Peyer's patch (tissue), 4 donors: ENCODE measurements at regions not wholly inside any gene's neighbourhood (a gene's known extent, or its start where the extent isn't known, plus 50 kb on each side); places are given as distances from the start of the nearest gene placed in this dataset.

ENCODE experiments used
- DNase-seq, 3 donors: peaks; one replicate each; pipeline ENCODE4 v3.0.0-alpha.2; 2017 to 2019
- H3K27ac ChIP-seq, 4 donors: fragments of 200-600 bp; sonication (generic); one replicate each; pipeline ENCODE4 v1.5.1; 2016 to 2019
- H3K27me3 ChIP-seq, 2 donors: fragments of 200-600 bp; sonication (generic); one replicate each; pipeline ENCODE4 v1.5.1; 2019
- H3K36me3 ChIP-seq, 3 donors: fragments of 200-600 bp; sonication (generic); one replicate each; pipeline ENCODE4 v1.5.1; 2016 to 2019
- H3K4me1 ChIP-seq, 4 donors: fragments of 200-600 bp; sonication (generic); one replicate each; pipeline ENCODE4 v1.5.1; 2016 to 2019
- H3K4me3 ChIP-seq, 4 donors: fragments of 200-600 bp; sonication (generic); 1 replicate in 3 of 4; 2 replicates in 1 of 4; pipeline ENCODE4 v1.5.1; 2016 to 2019; ENCODE audit warnings: mild to moderate bottlenecking in 1 of 4
- H3K9me3 ChIP-seq, 4 donors: fragments of 200-600 bp; sonication (generic); one replicate each; pipeline ENCODE4 v1.5.1; 2016 to 2019; ENCODE audit warnings: mild to moderate bottlenecking in 1 of 4
- POLR2A ChIP-seq, 2 donors: fragments of 450-650 bp; IDR thresholded peaks; one replicate each; pipeline ENCODE4 v1.5.1; 2017; ENCODE audit warnings: antibody characterized with exemption in 2 of 2, mild to moderate bottlenecking in 2 of 2, moderate library complexity in 2 of 2
- TF ChIP-seq, protein P1 (sequence below), 6 experiments: fragments of 450-650 bp in 4 of 6; fragments of 200-600 bp in 2 of 6; sonication (generic) in 1 of 6; IDR thresholded peaks; one replicate each; pipeline ENCODE4 v1.5.1; 2017 to 2019; ENCODE audit warnings: antibody characterized with exemption in 6 of 6, mild to moderate bottlenecking in 3 of 6, moderate library complexity in 1 of 6

GRCh38 chr4:185893500-185893899 lies 81.5 kb upstream of the SORBS2 start:
- H3K36me3 ChIP-seq = no peaks in the 10 kb centered on the region
- DNase-seq = no peak
- TF ChIP-seq, protein P1, sequence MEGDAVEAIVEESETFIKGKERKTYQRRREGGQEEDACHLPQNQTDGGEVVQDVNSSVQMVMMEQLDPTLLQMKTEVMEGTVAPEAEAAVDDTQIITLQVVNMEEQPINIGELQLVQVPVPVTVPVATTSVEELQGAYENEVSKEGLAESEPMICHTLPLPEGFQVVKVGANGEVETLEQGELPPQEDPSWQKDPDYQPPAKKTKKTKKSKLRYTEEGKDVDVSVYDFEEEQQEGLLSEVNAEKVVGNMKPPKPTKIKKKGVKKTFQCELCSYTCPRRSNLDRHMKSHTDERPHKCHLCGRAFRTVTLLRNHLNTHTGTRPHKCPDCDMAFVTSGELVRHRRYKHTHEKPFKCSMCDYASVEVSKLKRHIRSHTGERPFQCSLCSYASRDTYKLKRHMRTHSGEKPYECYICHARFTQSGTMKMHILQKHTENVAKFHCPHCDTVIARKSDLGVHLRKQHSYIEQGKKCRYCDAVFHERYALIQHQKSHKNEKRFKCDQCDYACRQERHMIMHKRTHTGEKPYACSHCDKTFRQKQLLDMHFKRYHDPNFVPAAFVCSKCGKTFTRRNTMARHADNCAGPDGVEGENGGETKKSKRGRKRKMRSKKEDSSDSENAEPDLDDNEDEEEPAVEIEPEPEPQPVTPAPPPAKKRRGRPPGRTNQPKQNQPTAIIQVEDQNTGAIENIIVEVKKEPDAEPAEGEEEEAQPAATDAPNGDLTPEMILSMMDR (IDR thresholded peaks at IDR 0.05) = no peak
- no peak for TF ChIP-seq POLR2A (IDR thresholded peaks at IDR 0.05)
- H3K4me3 ChIP-seq = no peak overlapping the region
- no peaks in the 10 kb centered on the region for H3K4me1 ChIP-seq
- no peaks in the 10 kb centered on the region for H3K9me3 ChIP-seq
- no peak overlapping the region for H3K27ac ChIP-seq
- no peaks in the 10 kb centered on the region for H3K27me3 ChIP-seq

DNA sequence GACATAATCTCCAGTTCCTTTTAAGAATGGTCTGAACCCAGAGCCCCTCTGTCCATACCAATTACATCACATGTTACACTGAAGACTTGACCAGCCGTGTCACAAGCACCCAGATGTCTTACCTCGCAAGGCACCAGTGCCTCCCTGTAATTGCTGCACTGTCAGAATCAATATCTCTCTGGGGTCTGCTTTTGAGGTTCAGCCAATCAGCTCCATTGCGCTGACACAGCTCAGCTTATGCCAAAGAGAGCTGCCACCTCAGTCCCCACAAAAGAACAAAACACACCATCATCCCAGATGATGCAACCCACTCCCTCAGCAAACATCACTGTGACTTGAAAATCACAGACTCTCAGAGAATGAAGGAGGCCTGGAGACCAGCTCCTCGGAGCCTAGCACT lies 82.5 kb upstream of the SORBS2 start:
- H3K27ac ChIP-seq = no peak overlapping the region
- H3K9me3 ChIP-seq = no peaks in the 10 kb centered on the region
- TF ChIP-seq POLR2A (IDR thresholded peaks at IDR 0.05) = no peak
- TF ChIP-seq, protein P1 (IDR thresholded peaks at IDR 0.05) = no peak

DNA sequence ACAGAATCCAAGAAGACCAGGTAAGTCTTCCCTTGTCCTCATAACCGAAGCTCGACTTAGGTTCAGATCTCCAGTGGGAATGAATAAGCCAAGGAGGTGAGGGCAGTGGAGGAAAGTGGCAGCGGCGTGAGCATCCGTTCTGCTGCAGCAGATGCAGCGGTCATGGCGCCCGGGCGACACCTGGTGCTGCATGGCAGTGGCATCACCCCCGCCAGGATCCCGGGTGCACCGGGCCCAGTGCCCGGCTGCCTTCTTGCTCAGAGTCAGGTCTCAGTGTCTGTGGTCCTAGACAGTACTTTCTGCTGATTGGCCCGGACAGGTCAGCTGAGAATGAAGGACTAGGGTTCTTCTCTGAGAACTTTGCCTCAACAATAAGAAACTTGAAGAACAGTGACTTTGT lies 83.4 kb upstream of the SORBS2 start:
- Histone ChIP-seq H3K36me3 (no peaks in the 10 kb centered on the region), H3K9me3 (no peaks in the 10 kb centered on the region), H3K27me3 (no peaks in the 10 kb centered on the region), H3K4me3 (no peak overlapping the region), H3K27ac (no peak overlapping the region), H3K4me1 (no peaks in the 10 kb centered on the region)
- no peak for TF ChIP-seq POLR2A (IDR thresholded peaks at IDR 0.05)
- TF ChIP-seq, protein P1 (IDR thresholded peaks at IDR 0.05) = no peak
- no peak for DNase-seq

More for the DNA sequence above, 82.5 kb upstream of the SORBS2 start:
- Histone ChIP-seq H3K27me3 (no peaks in the 10 kb centered on the region), H3K36me3 (no peaks in the 10 kb centered on the region), H3K4me3 (no peak overlapping the region), H3K4me1 (no peaks in the 10 kb centered on the region)
- DNase-seq = no peak

DNA sequence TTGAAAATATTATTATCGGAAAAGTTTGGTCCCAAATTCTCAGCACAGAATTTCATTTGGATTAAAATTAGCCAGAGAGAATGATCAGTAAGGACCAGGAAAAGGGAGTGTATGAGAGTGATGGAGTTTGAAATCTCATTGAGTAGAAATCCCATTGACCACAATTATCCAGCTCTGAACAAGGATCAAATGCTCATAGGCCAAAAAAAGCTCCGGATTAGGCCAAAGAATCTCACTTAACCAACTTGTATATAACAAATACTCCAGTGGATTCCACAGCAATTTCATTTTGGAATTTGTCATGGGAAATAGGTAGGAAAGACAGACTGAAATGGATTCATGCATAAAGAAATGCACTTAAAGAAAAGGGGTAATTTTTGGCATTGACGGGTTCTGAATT lies 83.9 kb upstream of the SORBS2 start:
- H3K9me3 ChIP-seq = no peaks in the 10 kb centered on the region
- H3K4me3 ChIP-seq = no peak overlapping the region
- TF ChIP-seq, protein P1 (IDR thresholded peaks at IDR 0.05) = no peak
- TF ChIP-seq POLR2A (IDR thresholded peaks at IDR 0.05) = no peak
- no peaks in the 10 kb centered on the region for H3K4me1 ChIP-seq
- no peaks in the 10 kb centered on the region for H3K36me3 ChIP-seq
- DNase-seq = no peak
- no peak overlapping the region for H3K27ac ChIP-seq
- H3K27me3 ChIP-seq = no peaks in the 10 kb centered on the region

DNA sequence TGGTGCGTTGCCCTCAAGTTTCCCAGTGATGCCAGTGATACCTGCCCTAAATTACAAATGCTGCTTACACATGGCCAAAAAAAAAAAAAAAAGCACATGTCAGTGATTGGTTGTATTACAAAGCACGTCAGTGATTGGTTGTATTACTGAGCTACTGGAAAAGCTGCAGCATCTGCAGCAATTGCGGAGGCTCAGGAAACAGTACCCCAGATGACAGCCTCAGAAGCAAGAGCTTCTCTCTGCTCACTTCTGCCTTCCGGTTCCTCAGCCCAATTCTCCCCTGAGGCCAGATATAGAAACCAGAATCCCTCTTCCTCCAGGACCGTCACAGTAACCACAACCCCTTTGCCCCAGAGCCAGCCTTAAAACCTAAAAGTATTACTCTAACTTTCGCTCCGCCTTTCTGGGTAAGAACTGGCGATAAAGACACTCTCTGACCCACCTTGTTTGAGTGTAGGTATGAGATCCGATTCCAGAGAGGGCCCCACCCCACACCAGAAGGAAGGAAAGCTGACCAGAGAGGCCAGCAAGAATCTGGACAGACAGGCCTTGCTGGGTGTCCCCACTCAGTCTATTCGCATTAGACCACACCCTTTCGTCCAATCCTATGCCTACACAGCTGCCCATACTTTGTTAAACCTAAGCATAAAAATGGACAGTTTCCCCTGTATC lies 85.0 kb upstream of the SORBS2 start:
- Histone ChIP-seq H3K27me3 (no peaks in the 10 kb centered on the region), H3K4me1 (no peaks in the 10 kb centered on the region), H3K27ac (no peak overlapping the region), H3K36me3 (no peaks in the 10 kb centered on the region), H3K4me3 (no peak overlapping the region), H3K9me3 (no peaks in the 10 kb centered on the region)
- no peak for TF ChIP-seq POLR2A (IDR thresholded peaks at IDR 0.05)
- TF ChIP-seq, protein P1 (IDR thresholded peaks at IDR 0.05) = no peak
- no peak for DNase-seq

DNA sequence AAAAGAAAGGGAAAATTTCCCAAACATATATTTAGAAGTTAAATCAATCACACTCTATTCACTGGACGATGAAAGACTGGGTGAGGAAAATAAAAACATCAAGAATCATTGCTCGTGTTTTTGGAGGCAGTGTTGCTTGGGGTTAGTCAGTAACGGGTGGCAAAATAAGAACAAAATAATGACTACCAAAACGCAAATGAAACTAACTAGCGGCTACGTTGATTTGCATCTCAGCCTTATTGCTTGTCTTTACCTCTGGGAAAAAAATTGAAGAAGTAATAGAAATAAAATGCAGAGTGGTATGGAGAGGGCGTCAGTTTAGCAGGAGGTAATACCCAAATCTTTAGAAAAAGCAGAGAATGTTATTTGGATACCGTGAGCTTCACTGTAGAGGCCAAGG lies 86.4 kb upstream of the SORBS2 start:
- H3K27me3 ChIP-seq = no peaks in the 10 kb centered on the region
- DNase-seq = no peak
- H3K4me3 ChIP-seq = no peak overlapping the region
- no peaks in the 10 kb centered on the region for H3K36me3 ChIP-seq
- H3K9me3 ChIP-seq = no peaks in the 10 kb centered on the region
- TF ChIP-seq, protein P1 (IDR thresholded peaks at IDR 0.05) = no peak
- TF ChIP-seq POLR2A (IDR thresholded peaks at IDR 0.05) = no peak
- H3K4me1 ChIP-seq = no peaks in the 10 kb centered on the region
- H3K27ac ChIP-seq = no peak overlapping the region
